IMR-90 (cell line): ENCODE measurements at regions not wholly inside any gene's neighbourhood (a gene's known extent, or its start where the extent isn't known, plus 50 kb on each side); places are given as distances from the start of the nearest gene placed in this dataset.

Source experiments
- ATAC-seq: fragments of 200-7000 bp; cut with Tn5 transposase; 2 replicates; pipeline ENCODE4 v1.9.1; 2020; ENCODE audit warnings: low read depth, mild to moderate bottlenecking, moderate library complexity
- BruUV-seq: library from RNA; stranded (reverse); fragments of 400-500 nt; replicated peaks from 2 replicates; lab custom pipeline; 2021; lab: Mats Ljungman, UMichigan
- CTCF ChIA-PET: fragments of 300-600 bp; formaldehyde crosslinking; extraction: SDS; loops from one replicate; lab custom pipeline; 2021; ENCODE audit warnings: antibody characterized with exemption; lab: Yijun Ruan, JAX
- POLR2A ChIA-PET: fragments of 300-600 bp; sonication (Branson Sonifier 250); formaldehyde crosslinking; loops from one replicate; lab custom pipeline; 2022; ENCODE audit warnings: antibody characterized with exemption; ENCODE audit not compliant: unreplicated experiment; lab: Charles Lee
- DNase-seq: peaks from one replicate; pipeline ENCODE4 v3.0.0; 2013
- H2AFZ ChIP-seq: replicated peaks from 2 replicates; pipeline ENCODE3; 2013; ENCODE audit warnings: low read length, mild to moderate bottlenecking; ENCODE audit not compliant: poor library complexity
- H2AK5ac ChIP-seq: 2 replicates; pipeline ENCODE4 v1.6.1; 2013; ENCODE audit warnings: low read depth, low read length, inconsistent platforms
- H2AK9ac ChIP-seq: replicated peaks from 2 replicates; pipeline ENCODE3; 2013; ENCODE audit warnings: mild to moderate bottlenecking, low read depth, low read length, moderate library complexity; ENCODE audit not compliant: poor library complexity
- H2BK120ac ChIP-seq: 2 replicates; pipeline ENCODE4 v1.6.1; 2013; ENCODE audit warnings: low read depth, low read length, inconsistent platforms
- H2BK15ac ChIP-seq: 3 replicates; pipeline ENCODE4 v1.6.1; 2013; ENCODE audit warnings: low read depth, low read length, inconsistent platforms
- H2BK20ac ChIP-seq: 2 replicates; pipeline ENCODE4 v1.6.1; 2013; ENCODE audit warnings: low read depth, mild to moderate bottlenecking, inconsistent platforms, low read length, moderate library complexity
- H2BK5ac ChIP-seq: 2 replicates; pipeline ENCODE4 v1.6.1; 2013; ENCODE audit warnings: mild to moderate bottlenecking, low read depth, low read length, inconsistent platforms; ENCODE audit not compliant: poor library complexity, severe bottlenecking
- H3K14ac ChIP-seq: replicated peaks from 2 replicates; pipeline ENCODE4 v1.6.1; 2013; ENCODE audit warnings: low read depth, low read length, inconsistent platforms
- H3K18ac ChIP-seq: 2 replicates; pipeline ENCODE4 v1.6.1; 2013; ENCODE audit warnings: low read depth, low read length, control low read depth
- H3K23ac ChIP-seq: 2 replicates; pipeline ENCODE4 v1.6.1; 2013; ENCODE audit warnings: low read depth, low read length, inconsistent platforms
- H3K27ac ChIP-seq: 2 replicates; pipeline ENCODE4 v1.5.1; 2013; ENCODE audit warnings: mild to moderate bottlenecking, control low read depth, low read length; ENCODE audit not compliant: insufficient read depth
- H3K27me3 ChIP-seq: 2 replicates; pipeline ENCODE4 v1.6.1; 2013; ENCODE audit warnings: low read length; ENCODE audit not compliant: control insufficient read depth, insufficient read depth
- H3K36me3 ChIP-seq: 2 replicates; pipeline ENCODE4 v1.6.1; 2013; ENCODE audit warnings: low read length, mixed read lengths; ENCODE audit not compliant: control insufficient read depth, insufficient read depth
- H3K4ac ChIP-seq: 2 replicates; pipeline ENCODE4 v1.6.1; 2013; ENCODE audit warnings: low read depth, low read length, inconsistent platforms
- H3K4me1 ChIP-seq: 2 replicates; pipeline ENCODE4 v1.6.1; 2013; ENCODE audit warnings: low read length, mixed read lengths; ENCODE audit not compliant: control insufficient read depth, insufficient read depth
- H3K4me2 ChIP-seq: 2 replicates; pipeline ENCODE4 v1.6.1; 2013; ENCODE audit warnings: low read depth, mild to moderate bottlenecking, control low read depth, low read length, moderate library complexity
- H3K4me3 ChIP-seq: 2 replicates; pipeline ENCODE4 v1.5.1; 2013; ENCODE audit warnings: low read depth, mild to moderate bottlenecking, control low read depth, low read length, moderate library complexity; ENCODE audit not compliant: insufficient read depth
- H3K56ac ChIP-seq: 2 replicates; pipeline ENCODE4 v1.6.1; 2013; ENCODE audit warnings: low read length, inconsistent platforms; ENCODE audit not compliant: insufficient read depth; ENCODE audit errors: extremely low read depth
- H3K79me1 ChIP-seq, 2 experiments: 2 replicates each; pipeline ENCODE4 v1.6.1; 2013; ENCODE audit warnings: low read length in 2 of 2, inconsistent platforms in 1 of 2, low read depth in 1 of 2
- H3K9ac ChIP-seq: 2 replicates; pipeline ENCODE4 v1.6.1; 2013; ENCODE audit warnings: low read depth, low read length, control low read depth
- H3K9me1 ChIP-seq: 2 replicates; pipeline ENCODE4 v1.6.1; 2013; ENCODE audit warnings: low read length, inconsistent platforms; ENCODE audit not compliant: insufficient read depth
- H3K9me3 ChIP-seq: 2 replicates; pipeline ENCODE4 v1.6.1; 2013; ENCODE audit warnings: low read length; ENCODE audit not compliant: control insufficient read depth, insufficient read depth
- H4K20me1 ChIP-seq: 2 replicates; pipeline ENCODE4 v1.6.1; 2013; ENCODE audit warnings: low read length, inconsistent platforms; ENCODE audit not compliant: insufficient read depth
- H4K5ac ChIP-seq: 2 replicates; pipeline ENCODE4 v1.6.1; 2013; ENCODE audit warnings: mild to moderate bottlenecking, low read depth, low read length, control low read depth
- H4K8ac ChIP-seq, 2 experiments: 2 replicates each; pipeline ENCODE4 v1.6.1; 2013; ENCODE audit warnings: low read depth in 2 of 2, low read length in 2 of 2, control low read depth in 1 of 2, inconsistent platforms in 1 of 2
- H4K91ac ChIP-seq: 2 replicates; pipeline ENCODE4 v1.6.1; 2013; ENCODE audit warnings: low read depth, low read length, inconsistent platforms; ENCODE audit not compliant: insufficient read depth
- MAFK ChIP-seq: IDR thresholded peaks from 2 replicates; pipeline ENCODE4 v1.6.1; 2012; ENCODE audit warnings: low read depth, low read length, improper control_type of control experiment
- MXI1 ChIP-seq: IDR thresholded peaks from 2 replicates; pipeline ENCODE4 v1.6.1; 2012; ENCODE audit warnings: low read depth, mild to moderate bottlenecking, low read length, moderate library complexity, borderline replicate concordance
- WGBS, 2 experiments: methylation state at CpG; one replicate each; pipeline versions ENCODE4 v1.1.5 to v1.1.7; 2013; ENCODE audit warnings: missing lambda C conversion rate in 2 of 2; ENCODE audit not compliant: insufficient read length in 1 of 2; ENCODE audit errors: extremely low coverage in 2 of 2; 5-methylcytosine and 5-hydroxymethylcytosine counted together
- dilution Hi-C: fragments of 300-500 bp; cut with HindIII; formaldehyde crosslinking; loops from one replicate; pipeline ENCODE4 v1.14.3; 2018; ENCODE audit warnings: low sequenced_read_pairs; ENCODE audit not compliant: unreplicated experiment
- in situ Hi-C: fragments of 300-500 bp; cut with MboI; formaldehyde crosslinking; loops from 3 replicates; pipeline ENCODE4 v1.14.3; 2019; ENCODE audit warnings: low sequenced_read_pairs, inconsistent platforms, mixed read lengths
- intact Hi-C: fragments of 100-400 bp; cut with micrococcal nuclease; formaldehyde crosslinking; loops from 2 replicates; pipeline ENCODE4 v1.10.0; 2022

DNA sequence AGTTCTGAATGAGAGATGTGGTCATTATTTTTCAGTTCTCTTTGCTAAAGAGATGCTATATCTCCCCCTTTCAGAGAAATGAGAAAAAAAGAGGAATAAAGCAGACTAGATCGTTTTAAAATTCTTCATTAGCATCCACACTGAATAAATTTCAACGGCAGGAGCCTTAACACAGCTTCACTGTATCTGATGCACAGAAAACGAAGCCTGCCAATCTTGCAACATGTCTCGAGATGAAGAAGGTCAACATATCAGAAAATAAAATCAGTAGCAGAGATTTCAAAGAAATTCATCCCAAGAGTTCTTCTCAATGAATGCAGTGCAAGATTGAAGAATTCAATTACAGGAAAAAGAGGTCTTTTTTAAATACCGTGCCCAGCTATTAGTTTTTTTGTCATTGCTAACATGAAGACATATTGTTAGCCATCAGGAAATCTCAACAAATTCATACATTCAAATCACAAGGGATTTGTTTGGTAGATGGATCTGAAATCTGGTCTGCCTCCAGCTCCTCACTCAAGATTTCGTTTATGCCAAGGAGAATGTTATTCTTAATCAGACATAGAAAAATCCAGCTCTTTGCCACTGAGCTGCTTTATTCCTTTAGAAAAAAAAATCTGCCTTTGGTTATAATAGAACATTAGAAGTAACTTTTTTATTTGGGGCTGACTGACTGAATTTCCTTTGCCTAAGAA is 76.4 kb upstream of the DAB1 start:
- Histone ChIP-seq H3K4me1 (no peaks in the 10 kb centered on the region), H3K79me1 (no peaks in the 10 kb centered on the region), H2BK120ac (no peak overlapping the region), H4K5ac (no peak overlapping the region), H4K20me1 (no peaks in the 10 kb centered on the region), H2AFZ (no peak overlapping the region), H3K27ac (no peak overlapping the region), H2BK5ac (no peak overlapping the region), H4K91ac (no peak overlapping the region), H3K27me3 (no peaks in the 10 kb centered on the region; the same call in 1 of the 2 replicates), H3K56ac (no peak overlapping the region), H3K9me3 (no peaks in the 10 kb centered on the region), H3K9me1 (no peaks in the 10 kb centered on the region), H3K18ac (no peak overlapping the region), H3K4me3 (no peak overlapping the region), H2AK9ac (no peak overlapping the region), H2BK15ac (no peak overlapping the region), H2BK20ac (no peak overlapping the region), H3K4ac (no peak overlapping the region), H3K9ac (no peak overlapping the region), H3K14ac (no peak overlapping the region), H3K36me3 (no peaks in the 10 kb centered on the region), H4K8ac (no peak overlapping the region), H3K23ac (no peak overlapping the region), H3K4me2 (no peak overlapping the region), H2AK5ac (no peak overlapping the region)
- CTCF ChIA-PET: no interaction called here
- DNase-seq (no peak), ATAC-seq (no peak)
- WGBS, 2 experiments: 20% methylated on average over 1 of the region's 6 CpGs; no CpG with 5 or more reads in 1 of the 2 experiments
- in situ Hi-C loops (no loop called here), intact Hi-C loops (no loop called here), dilution Hi-C loops (no loop called here)
- POLR2A ChIA-PET: no interaction called here
- TF ChIP-seq MAFK: no peak
- no peak for TF ChIP-seq MXI1
- BruUV-seq: no TSS peak
